Panc1 (cell line): ENCODE measurements at regions not wholly inside any gene's neighbourhood (a gene's known extent, or its start where the extent isn't known, plus 50 kb on each side); places are given as distances from the start of the nearest gene placed in this dataset.

Source experiments
- ATAC-seq: fragments of 200-7000 bp; cut with Tn5 transposase; 2 replicates; pipeline ENCODE4 v1.9.1; 2020; ENCODE audit warnings: mild to moderate bottlenecking, moderate library complexity
- BruUV-seq: library from RNA; stranded (reverse); fragments of 400-500 nt; replicated peaks from 2 replicates; lab custom pipeline; 2021; lab: Mats Ljungman, UMichigan
- CTCF ChIA-PET: fragments of 300-600 bp; sonication (Branson Sonifier 250); formaldehyde crosslinking; loops from one replicate; lab custom pipeline; 2022; ENCODE audit warnings: antibody characterized with exemption; lab: Charles Lee
- POLR2A ChIA-PET: fragments of 300-600 bp; sonication (Branson Sonifier 250); formaldehyde crosslinking; loops from one replicate; lab custom pipeline; 2022; ENCODE audit warnings: antibody characterized with exemption; lab: Charles Lee
- DNase-seq: peaks from one replicate; pipeline ENCODE4 v3.0.0-alpha.2; 2010; ENCODE audit warnings: low read depth, low spot score
- H3K27ac ChIP-seq: 2 replicates; pipeline ENCODE4 v1.5.1; 2011; ENCODE audit warnings: mild to moderate bottlenecking, low read length, inconsistent platforms
- H3K27me3 ChIP-seq: fragments of 200-500 bp; sonication (Bioruptor generic); 2 replicates; pipeline ENCODE4 v1.6.0; 2014; ENCODE audit warnings: low read length, inconsistent platforms; ENCODE audit not compliant: control insufficient read depth, insufficient read depth
- H3K36me3 ChIP-seq: fragments of 200-500 bp; sonication (Bioruptor generic); 2 replicates; pipeline ENCODE4 v1.5.1; 2014; ENCODE audit warnings: inconsistent platforms, mild to moderate bottlenecking, low read length, moderate library complexity; ENCODE audit not compliant: control insufficient read depth, insufficient read depth
- H3K4me1 ChIP-seq: 2 replicates; pipeline ENCODE4 v1.5.1; 2011; ENCODE audit warnings: inconsistent platforms, mild to moderate bottlenecking, low read length, moderate library complexity; ENCODE audit not compliant: control insufficient read depth, insufficient read depth
- H3K4me3 ChIP-seq, 2 experiments: 2 replicates each; pipeline ENCODE4 v1.5.1; 2011 to 2012; ENCODE audit warnings: low read depth in 2 of 2, low read length in 2 of 2, mild to moderate bottlenecking in 2 of 2, inconsistent platforms in 1 of 2, moderate library complexity in 1 of 2
- H3K9me3 ChIP-seq: fragments of 200-500 bp; sonication (Bioruptor generic); 2 replicates; pipeline ENCODE4 v1.5.1; 2014; ENCODE audit warnings: low read depth, mild to moderate bottlenecking, inconsistent platforms, low read length, moderate library complexity; ENCODE audit not compliant: control insufficient read depth, insufficient read depth
- POLR2AphosphoS5 ChIP-seq: IDR thresholded peaks from 2 replicates; pipeline ENCODE4 v1.6.1; 2012; ENCODE audit warnings: mild to moderate bottlenecking, low read depth, low read length, moderate library complexity
- REST ChIP-seq, 2 experiments: IDR thresholded peaks; 2 replicates each; pipeline ENCODE4 v1.6.1; 2011 to 2012; ENCODE audit warnings: low read depth in 2 of 2, control low read depth in 1 of 2, low read length in 1 of 2, mild to moderate bottlenecking in 1 of 2, moderate library complexity in 1 of 2; ENCODE audit not compliant: insufficient read depth in 1 of 2
- SIN3A ChIP-seq: IDR thresholded peaks from 2 replicates; pipeline ENCODE4 v1.6.1; 2012; ENCODE audit warnings: low read depth, mild to moderate bottlenecking, low read length, moderate library complexity, borderline replicate concordance; ENCODE audit not compliant: insufficient read depth
- TCF7L2 ChIP-seq: IDR thresholded peaks from 2 replicates; pipeline ENCODE4 v1.6.1; 2011; ENCODE audit warnings: mild to moderate bottlenecking, low read depth, low read length, inconsistent platforms
- in situ Hi-C: cut with HindIII; loops from 2 replicates; pipeline ENCODE4 v1.10.0; 2016; ENCODE audit warnings: low sequenced_read_pairs, low pct_unique_long_range_greater_than_20kb
- intact Hi-C: fragments of 100-400 bp; cut with micrococcal nuclease; formaldehyde crosslinking; loops from one replicate; pipeline ENCODE4 v1.10.0; 2022; ENCODE audit not compliant: unreplicated experiment
- TF ChIP-seq, protein P1 (sequence below): fragments of 450-650 bp; IDR thresholded peaks from 2 replicates; pipeline ENCODE4 v1.5.1; 2017; ENCODE audit warnings: mild to moderate bottlenecking

DNA sequence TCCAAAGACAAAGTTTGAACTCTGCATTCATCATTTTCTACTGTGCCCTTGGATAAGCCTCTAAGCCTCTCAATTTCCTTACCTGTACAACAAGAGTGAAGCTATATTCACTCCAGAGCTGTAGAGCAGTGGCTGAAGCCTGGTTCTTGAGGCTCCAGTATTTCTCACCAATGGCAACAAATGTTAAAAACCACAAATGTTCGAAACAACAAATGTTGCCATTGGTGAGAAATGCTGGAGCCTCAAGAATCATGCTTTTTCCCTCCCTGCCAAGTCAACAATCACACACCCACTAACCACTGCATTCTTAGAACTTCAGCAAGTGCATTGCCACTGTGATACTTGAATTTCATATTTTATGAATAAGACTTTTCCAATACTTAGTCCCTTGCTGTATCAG, 237.9 kb downstream of the TMEM26 start:
- no peaks in the 10 kb centered on the region for H3K9me3 ChIP-seq
- DNase-seq (no peak), ATAC-seq (no peak)
- ChIA-PET CTCF (no interaction called here), POLR2A (no interaction called here)
- H3K36me3 ChIP-seq: no peaks in the 10 kb centered on the region
- BruUV-seq: no TSS peak
- no peaks in the 10 kb centered on the region for H3K4me1 ChIP-seq
- no peaks in the 10 kb centered on the region for H3K27me3 ChIP-seq
- in situ Hi-C loops: no loop called here
- no peak for TF ChIP-seq POLR2AphosphoS5
- no peak for TF ChIP-seq TCF7L2
- no peak for TF ChIP-seq SIN3A
- no peak for TF ChIP-seq REST (IDR thresholded peaks at IDR 0.05; ENCODE audit: insufficient read depth in 1 of 2, low read depth in 2 of 2, low read length in 1 of 2)
- TF ChIP-seq, protein P1, sequence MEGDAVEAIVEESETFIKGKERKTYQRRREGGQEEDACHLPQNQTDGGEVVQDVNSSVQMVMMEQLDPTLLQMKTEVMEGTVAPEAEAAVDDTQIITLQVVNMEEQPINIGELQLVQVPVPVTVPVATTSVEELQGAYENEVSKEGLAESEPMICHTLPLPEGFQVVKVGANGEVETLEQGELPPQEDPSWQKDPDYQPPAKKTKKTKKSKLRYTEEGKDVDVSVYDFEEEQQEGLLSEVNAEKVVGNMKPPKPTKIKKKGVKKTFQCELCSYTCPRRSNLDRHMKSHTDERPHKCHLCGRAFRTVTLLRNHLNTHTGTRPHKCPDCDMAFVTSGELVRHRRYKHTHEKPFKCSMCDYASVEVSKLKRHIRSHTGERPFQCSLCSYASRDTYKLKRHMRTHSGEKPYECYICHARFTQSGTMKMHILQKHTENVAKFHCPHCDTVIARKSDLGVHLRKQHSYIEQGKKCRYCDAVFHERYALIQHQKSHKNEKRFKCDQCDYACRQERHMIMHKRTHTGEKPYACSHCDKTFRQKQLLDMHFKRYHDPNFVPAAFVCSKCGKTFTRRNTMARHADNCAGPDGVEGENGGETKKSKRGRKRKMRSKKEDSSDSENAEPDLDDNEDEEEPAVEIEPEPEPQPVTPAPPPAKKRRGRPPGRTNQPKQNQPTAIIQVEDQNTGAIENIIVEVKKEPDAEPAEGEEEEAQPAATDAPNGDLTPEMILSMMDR: no peak
- no peak overlapping the region for H3K4me3 ChIP-seq
- intact Hi-C loops: no loop called here
- H3K27ac ChIP-seq: no peak overlapping the region

GRCh38 chr10:61211468-61211867, 241.7 kb downstream of the TMEM26 start:
- no peaks in the 10 kb centered on the region for H3K36me3 ChIP-seq
- DNase-seq (no peak), ATAC-seq (no peak)
- H3K4me1 ChIP-seq: no peaks in the 10 kb centered on the region
- no peak overlapping the region for H3K4me3 ChIP-seq
- BruUV-seq: no TSS peak
- H3K9me3 ChIP-seq: no peaks in the 10 kb centered on the region
- in situ Hi-C loops: no loop called here
- intact Hi-C loops: no loop called here
- no peaks in the 10 kb centered on the region for H3K27me3 ChIP-seq
- no peak overlapping the region for H3K27ac ChIP-seq
- POLR2A ChIA-PET: no interaction called here
- CTCF ChIA-PET: no interaction called here
- TF ChIP-seq, protein P1: no peak
- TF ChIP-seq SIN3A (no peak), POLR2AphosphoS5 (no peak), REST (IDR thresholded peaks at IDR 0.05; ENCODE audit: insufficient read depth in 1 of 2, low read depth in 2 of 2, low read length in 1 of 2) (no peak), TCF7L2 (no peak)
